ENCODE measurements at regions not wholly inside any gene's neighbourhood (a gene's known extent, or its start where the extent isn't known, plus 50 kb on each side); places are given as distances from the start of the nearest gene placed in this dataset.

DNA sequence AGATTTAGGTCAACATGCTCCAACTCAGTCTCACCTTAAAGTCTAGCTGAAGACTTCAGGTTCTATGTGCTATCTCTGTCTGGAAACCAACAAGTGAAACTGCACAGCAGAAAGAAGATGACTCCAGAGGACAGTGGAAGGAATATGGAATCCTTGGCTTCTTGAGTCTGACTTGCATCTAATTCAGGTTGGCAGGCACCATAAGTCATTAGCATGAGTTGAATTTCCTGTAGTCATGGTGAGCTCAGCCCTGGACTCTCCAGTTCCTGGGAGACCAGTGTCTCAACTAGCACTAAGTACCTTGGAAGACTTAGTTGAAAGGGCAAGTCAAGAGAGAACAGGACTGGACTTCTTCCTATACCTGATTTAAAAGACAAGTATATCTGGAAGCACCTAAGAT lies 129.7 kb downstream of the DTWD1 start:
- DNase-seq (ENCODE audit: low read depth), result no peak

DNA sequence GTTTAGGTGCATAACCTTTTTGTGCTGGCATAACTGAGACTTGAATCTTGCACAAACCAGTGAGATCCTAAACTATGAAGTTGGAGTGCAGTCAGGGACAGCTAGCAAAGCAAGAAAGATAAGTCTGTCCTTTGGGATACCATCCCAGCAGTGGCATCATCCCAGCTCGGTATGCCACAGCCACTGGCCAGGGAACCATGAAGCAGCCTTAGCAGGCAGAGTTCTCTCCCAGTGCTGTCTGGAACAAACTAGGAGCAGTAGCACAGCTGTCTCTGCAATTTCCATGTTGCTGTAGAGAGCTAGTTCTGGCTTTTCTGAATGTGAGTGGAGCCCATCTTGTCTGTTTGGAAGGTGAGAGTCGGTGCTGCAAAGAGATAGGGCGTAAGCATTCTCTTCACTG lies 130.3 kb downstream of the DTWD1 start:
- no peak for DNase-seq (ENCODE audit: low read depth)

DNA sequence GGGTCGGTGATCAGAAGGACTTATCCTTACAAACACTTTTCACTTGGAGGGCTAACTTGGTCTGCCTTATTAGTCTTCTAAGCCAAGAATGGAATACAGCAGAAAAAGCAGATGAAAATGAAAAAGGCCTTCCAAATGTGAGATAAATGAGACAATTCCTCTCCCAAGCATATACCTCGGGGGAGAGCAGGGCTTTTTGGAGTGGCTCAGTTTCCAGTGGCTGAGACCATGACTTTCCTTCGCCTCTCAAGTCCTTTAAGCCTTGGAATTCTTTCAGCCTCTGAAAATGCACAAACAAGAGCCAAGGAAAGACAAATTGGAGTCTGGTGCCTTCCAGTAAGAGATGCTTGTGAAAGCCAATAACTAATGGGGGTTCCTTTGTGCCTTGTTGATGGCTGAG lies 130.9 kb downstream of the DTWD1 start:
- no peak for DNase-seq (ENCODE audit: low read depth)

DNA sequence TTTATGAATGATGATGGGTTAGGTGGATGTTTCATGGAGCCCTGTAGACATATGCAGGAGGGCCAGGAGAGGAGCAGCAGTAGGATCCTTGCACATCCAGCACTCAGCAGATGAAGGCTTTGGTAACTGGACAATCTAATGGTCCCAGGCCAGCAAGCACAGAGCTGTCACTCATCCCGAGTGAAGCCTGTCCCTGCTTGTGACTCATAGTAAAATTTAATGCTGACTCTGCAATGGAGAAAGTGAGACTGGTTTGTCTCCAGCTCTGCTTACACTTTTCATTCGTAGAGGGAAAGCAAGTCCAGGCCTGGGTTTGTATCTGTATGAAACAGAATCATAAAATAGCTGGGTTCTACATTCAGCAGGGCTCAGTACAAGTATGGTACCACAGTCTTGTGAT lies 131.7 kb downstream of the DTWD1 start:
- DNase-seq (ENCODE audit: low read depth), result no peak

DNA sequence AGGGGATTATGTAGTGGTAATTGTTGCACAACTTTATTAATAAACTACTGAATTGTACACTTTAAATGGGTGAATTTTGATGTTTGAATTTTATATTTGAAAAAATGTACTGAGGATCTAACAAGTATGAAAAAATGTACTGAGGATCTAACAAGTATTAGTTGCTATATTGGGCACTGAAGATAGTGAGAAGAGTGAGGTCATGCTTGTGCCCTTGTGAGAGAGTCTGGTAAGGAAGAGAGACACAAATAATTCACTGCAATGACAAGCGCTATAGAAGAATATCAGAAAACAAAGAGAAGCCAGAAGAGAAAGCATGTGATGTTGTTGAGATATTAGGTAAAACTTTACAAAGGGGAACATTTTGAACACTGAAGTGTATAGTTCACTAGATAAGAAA lies 137.6 kb downstream of the DTWD1 start:
- no peak for DNase-seq (ENCODE audit: low read depth)

DNA sequence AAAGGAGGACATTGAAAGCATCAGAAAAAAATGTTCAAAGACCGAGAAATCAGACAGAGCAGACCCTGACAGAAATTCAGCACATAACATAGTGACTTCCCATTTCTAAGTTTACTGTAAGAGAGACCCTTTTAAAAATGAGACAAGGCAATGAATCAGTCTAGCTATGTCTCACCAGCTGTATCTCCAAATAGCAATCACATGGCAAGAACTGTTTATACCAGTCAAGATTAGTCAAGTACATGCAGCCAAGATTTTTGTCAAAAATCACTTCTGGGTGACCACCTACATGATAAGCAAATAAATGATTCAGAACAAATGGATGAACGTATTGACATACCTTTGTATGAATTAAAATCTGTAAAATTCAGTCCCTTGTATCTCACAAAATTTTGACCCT lies 138.0 kb downstream of the DTWD1 start:
- no peak for DNase-seq (ENCODE audit: low read depth)

DNA sequence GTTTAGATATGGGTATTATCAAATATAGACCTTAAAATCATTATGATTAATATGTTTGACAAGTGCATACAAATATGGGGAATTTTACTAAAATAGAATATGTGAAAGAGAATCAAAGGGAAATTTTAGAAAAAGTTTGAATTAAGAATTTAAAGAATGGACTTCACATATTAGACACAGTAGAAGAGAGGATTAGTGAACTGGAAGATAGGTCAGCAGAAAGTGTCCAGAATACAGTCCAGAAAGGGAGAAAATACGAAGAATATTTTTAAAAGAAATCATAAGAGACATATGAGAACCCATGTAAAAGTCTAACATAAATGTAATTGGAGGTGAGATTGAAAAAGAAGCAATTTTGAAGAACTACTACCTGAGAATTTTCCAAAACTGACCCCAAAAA lies 139.9 kb downstream of the DTWD1 start:
- no peak for DNase-seq (ENCODE audit: low read depth)

DNA sequence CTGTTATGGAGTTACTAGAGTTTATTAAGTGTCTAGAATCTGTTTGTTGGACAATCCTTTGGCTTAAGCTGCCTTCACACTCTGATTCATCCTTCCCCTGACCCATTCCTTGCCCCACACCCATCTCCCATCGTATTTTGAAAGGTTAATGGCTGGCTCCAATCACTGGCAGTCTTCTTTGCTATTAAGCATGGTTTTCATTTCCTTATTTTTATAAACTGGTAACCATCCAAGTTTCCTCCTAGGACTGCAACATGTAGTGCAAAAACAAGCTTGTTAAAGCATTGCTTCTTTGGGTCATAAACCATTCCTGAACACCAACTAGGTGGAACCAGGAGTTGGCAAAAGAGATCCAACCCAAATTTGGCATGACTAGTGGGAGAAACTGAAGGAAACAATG lies 148.4 kb downstream of the DTWD1 start:
- no peak for DNase-seq (ENCODE audit: low read depth)

DNA sequence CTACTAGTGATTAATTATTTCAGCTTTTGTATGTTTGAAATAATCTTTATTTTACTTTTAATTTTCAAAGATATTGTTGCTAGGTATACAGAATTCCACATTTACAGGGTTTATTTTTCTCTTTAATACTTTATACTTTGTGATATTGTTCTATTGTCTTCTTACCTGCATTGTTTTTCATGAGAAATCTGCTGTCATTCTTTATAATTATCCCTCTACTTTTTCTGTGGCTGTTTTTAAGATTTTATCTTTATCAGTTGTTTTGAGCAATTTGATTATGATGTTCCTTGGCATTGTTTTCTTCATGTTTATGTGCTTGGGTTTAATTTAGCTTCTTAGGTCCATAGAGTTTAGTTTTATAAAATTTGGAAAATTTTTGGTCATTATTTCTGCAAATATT lies 168.6 kb downstream of the DTWD1 start:
- DNase-seq (ENCODE audit: low read depth), result no peak

DNA sequence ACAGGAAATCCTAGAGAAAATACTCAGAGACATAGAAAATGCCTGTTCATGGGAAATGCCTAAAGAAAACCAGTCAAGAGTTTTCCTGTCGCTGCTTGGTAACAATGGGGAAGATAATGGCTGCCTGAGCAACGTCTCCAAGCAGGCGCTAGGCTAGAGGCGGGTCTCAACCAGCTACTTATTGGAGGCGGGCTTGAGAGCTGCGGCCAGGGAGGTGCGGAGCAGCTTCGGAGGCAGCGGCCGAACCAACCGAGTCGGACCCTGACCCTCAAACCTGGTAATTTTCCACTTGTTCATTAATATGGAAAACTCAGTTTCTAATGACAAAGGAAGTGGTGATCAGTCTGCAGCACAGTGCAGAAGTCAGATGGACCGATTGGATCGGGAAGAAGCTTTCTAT lies 173.1 kb downstream of the DTWD1 start:
- DNase-seq (ENCODE audit: low read depth), result no peak

DNA sequence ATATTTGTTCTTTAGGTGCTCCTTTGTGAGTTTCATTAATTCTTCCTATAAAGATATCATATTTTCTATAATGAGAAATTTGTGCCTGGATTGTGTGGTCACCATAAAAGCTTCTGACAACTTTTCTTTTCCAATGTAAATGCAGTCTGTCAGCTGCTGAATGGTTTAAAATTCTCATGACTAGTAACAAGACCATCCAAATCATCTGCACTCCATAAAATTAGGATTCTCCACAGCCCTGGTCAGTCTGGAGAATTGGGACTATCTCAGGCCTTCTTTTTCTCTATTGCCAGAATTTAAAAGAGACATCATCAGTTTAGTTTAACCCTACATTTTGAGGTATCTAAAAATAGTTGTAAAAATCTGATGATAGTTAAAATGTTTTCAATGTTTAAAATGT lies 180.9 kb downstream of the DTWD1 start:
- no peak for DNase-seq (ENCODE audit: low read depth)
